Small intestine (tissue), 7 donors: ENCODE measurements at regions not wholly inside any gene's neighbourhood (a gene's known extent, or its start where the extent isn't known, plus 50 kb on each side); places are given as distances from the start of the nearest gene placed in this dataset.
"Not testable (repeated sequence)": the region's sequence is repeated elsewhere in the genome, so short reads cannot be mapped to it uniquely, and the experiment has no call there.

Source experiments
- DNase-seq, 2 donors: peaks; one replicate each; pipeline versions ENCODE4 v3.0.0 to v3.0.0-alpha.2; 2013
- FAIRE-seq: peaks from 2 replicates; lab custom pipeline; 2012; peaks lifted over from hg19 to GRCh38; lab: Jason Lieb, UNC
- H3K27ac ChIP-seq, 3 donors: one replicate each; pipeline ENCODE4 v1.5.1; 2013; ENCODE audit warnings: low read length in 2 of 3, mild to moderate bottlenecking in 2 of 3, control low read depth in 1 of 3, inconsistent platforms in 1 of 3, low read depth in 1 of 3, moderate library complexity in 1 of 3
- H3K27me3 ChIP-seq, 3 donors: one replicate each; pipeline ENCODE4 v1.6.1; 2013; ENCODE audit warnings: low read length in 3 of 3, inconsistent platforms in 1 of 3; ENCODE audit not compliant: control insufficient read depth in 3 of 3, insufficient read depth in 3 of 3
- H3K36me3 ChIP-seq, 3 donors: one replicate each; pipeline ENCODE4 v1.6.1; 2013; ENCODE audit warnings: low read length in 3 of 3, inconsistent platforms in 1 of 3, low read depth in 1 of 3, mild to moderate bottlenecking in 1 of 3, moderate library complexity in 1 of 3; ENCODE audit not compliant: control insufficient read depth in 3 of 3, insufficient read depth in 2 of 3
- H3K4me1 ChIP-seq, 3 donors: one replicate each; pipeline ENCODE4 v1.6.1; 2013; ENCODE audit warnings: low read length in 2 of 3, inconsistent platforms in 1 of 3, low read depth in 1 of 3, mild to moderate bottlenecking in 1 of 3, moderate library complexity in 1 of 3; ENCODE audit not compliant: control insufficient read depth in 3 of 3, insufficient read depth in 2 of 3
- H3K4me3 ChIP-seq, 3 donors: one replicate each; pipeline ENCODE4 v1.5.1; 2013; ENCODE audit warnings: low read length in 3 of 3, control low read depth in 1 of 3, inconsistent platforms in 1 of 3, low read depth in 1 of 3, mild to moderate bottlenecking in 1 of 3, moderate library complexity in 1 of 3
- H3K9me3 ChIP-seq, 2 donors: one replicate each; pipeline ENCODE4 v1.6.1; 2013; ENCODE audit warnings: low read depth in 1 of 2, low read length in 1 of 2; ENCODE audit not compliant: control insufficient read depth in 2 of 2, insufficient read depth in 1 of 2
- WGBS, 3 donors: extraction: QIAGEN DNeasy Blood & Tissue Kit; methylation state at CpG; one replicate each; pipeline ENCODE4 v1.1.7; 2013; 5-methylcytosine and 5-hydroxymethylcytosine counted together
- donor health status: healthy with polysubstance abuse.
- donor health status: control.
- donor health status: control.
- donor health status: Bipolar disorder and iron deficiency.
- donor health status: healthy.

DNA sequence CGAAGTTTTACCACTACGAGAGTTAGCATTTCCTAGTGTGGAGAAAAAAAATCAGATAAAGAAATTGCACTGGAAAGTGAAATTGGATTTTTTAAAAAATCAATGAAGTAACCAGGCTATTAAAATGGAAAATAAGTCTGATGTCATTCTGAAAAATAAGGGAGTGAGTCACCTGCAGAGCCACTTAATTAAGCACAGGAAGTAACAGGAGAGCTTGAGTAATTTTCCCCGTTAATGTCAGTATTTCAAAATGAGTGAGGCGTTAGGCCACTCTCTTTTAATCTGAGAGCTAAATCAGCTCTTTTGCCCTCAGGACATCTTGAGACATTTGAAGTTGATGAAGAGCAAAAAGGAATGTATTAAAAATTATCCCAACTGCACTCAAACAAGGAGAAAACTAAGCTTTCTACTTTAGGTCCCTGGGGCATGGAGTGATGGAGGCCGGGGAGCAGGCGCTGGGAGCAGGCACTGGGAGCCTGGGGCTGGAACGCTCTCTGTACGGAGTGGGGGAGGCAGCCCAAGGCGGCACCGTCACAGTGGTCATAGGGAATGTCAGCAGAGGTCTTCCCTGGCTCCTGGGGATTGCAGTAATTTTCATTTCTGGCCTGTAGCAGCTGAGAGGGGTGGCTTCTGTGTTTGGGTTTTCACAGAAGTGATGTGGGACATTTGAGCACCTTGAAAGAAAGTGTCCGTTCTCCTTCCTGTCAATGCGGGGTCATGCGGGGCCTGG is 194.6 kb downstream of the BCL2L11 start:
- H3K36me3 ChIP-seq, H3K9me3 ChIP-seq, H3K4me3 ChIP-seq, H3K27me3 ChIP-seq, DNase-seq, H3K4me1 ChIP-seq, FAIRE-seq, H3K27ac ChIP-seq: not testable (repeated sequence)
- WGBS, 3 donors: 85 to 90% (median 89%) methylated on average over 8 to 11 of the region's 13 CpGs

DNA sequence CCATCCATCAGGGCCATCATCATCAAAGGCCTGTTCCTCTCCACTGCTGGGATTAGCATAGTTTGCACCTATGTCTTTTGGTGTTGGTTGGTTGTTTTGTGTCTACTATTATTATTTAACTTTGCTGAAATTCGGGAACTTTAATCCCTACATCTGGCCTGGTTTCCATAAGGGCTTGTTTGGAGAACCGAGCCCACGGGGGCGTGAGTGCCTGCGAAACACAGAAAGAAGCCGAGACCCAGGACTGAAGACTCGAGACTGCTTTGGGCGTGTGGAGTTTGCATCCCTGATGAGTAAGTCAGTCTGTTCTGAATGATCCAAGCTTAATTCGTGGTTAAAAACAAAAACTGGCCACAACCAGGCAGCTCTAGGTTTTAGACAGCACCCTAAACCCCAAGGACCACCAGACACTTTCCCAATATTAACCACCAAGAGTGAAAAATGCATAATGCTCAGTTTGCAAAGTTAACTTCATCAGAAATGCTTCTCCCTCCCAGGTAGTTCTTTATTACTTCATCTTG is 195.6 kb downstream of the BCL2L11 start:
- not testable (repeated sequence) for H3K9me3 ChIP-seq, FAIRE-seq, H3K36me3 ChIP-seq, H3K27ac ChIP-seq, H3K27me3 ChIP-seq, DNase-seq, H3K4me3 ChIP-seq, H3K4me1 ChIP-seq
- 85 to 90% (median 86%) methylated on average over 7 to 8 of the region's 9 CpGs for WGBS, 3 donors

DNA sequence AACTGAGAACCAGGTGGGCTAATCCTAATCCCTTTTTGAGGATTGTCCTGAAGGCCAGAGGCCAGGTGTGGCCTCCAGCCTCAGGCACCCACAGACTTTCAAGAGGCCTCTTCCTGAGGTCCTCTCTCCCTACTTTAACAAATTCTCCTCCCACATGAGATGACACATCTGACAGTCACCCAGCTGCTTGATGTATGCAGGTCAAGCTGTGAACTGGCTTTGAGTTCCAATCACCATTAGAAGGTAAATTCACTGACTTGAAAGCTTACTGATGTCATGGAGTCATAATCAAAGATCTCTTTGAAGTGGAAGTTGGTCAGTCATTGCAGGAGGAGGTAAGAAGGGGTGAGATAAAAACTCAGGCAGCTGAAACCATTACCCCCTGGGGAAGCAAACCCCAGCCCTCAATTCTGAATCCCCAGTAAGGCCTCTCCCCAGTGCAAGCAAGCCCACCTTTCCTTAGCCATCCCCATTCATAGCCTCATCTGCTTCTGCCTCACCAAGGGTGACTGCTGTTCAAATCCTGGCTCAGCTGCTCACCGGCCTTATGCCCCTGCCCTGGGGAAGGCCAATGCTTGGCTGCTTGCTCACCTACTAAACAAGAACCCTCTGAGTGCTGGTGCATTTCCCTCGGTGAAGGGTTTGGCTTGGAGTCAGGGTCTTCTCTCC is 196.3 kb downstream of the BCL2L11 start:
- FAIRE-seq, H3K4me1 ChIP-seq, DNase-seq, H3K27me3 ChIP-seq, H3K4me3 ChIP-seq, H3K9me3 ChIP-seq, H3K36me3 ChIP-seq, H3K27ac ChIP-seq: not testable (repeated sequence)
- WGBS, 3 donors: 78 to 94% (median 79%) methylated on average over 1 to 2 of the region's 2 CpGs

DNA sequence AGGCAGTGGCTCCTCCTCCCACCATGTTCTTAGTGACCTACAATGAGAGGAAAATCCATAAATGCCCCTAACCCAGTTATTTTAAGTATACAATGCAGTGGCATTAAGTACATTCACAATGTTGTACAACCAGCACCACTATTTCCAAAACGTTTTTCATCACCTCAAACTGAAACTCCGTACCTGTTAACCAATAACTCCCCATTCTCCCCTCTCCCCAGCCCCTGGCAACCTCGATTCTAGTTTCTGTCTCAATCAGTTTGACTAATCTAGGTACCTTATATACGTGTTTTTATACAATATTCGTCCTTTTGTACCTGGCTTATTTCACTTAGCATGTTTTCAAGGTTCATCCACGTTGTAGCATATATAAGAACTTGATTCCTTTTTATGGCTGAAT is 198.8 kb downstream of the BCL2L11 start:
- not testable (repeated sequence) for H3K27ac ChIP-seq, H3K9me3 ChIP-seq, H3K36me3 ChIP-seq, H3K4me3 ChIP-seq, H3K27me3 ChIP-seq, DNase-seq, FAIRE-seq, H3K4me1 ChIP-seq
- WGBS, 3 donors: 59 to 81% (median 66%) methylated on average over 2 to 3 of the region's 6 CpGs

DNA sequence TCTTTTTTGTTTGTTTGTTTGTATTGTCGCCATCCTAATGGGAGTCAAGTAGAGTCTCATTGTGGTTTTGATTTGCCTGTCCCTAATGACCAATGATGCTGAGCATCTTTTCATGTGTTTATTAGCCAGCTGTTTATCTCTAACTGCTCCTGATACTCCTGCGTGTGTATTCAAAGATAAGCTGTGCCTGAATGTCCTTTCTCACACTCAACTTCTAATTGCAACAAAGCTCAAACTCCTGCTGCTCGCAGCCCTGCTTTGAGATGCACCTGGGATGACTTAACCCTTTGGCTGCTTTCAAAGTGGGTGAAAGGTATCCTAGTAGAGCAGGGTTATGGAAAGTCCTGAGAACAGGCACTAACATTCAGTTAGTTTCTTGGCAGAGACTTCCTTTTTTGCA is 199.6 kb downstream of the BCL2L11 start:
- 42 to 76% (median 49%) methylated on average over 3 of the region's 3 CpGs for WGBS, 3 donors
- not testable (repeated sequence) for H3K9me3 ChIP-seq, FAIRE-seq, H3K4me3 ChIP-seq, H3K4me1 ChIP-seq, H3K27me3 ChIP-seq, H3K36me3 ChIP-seq, H3K27ac ChIP-seq, DNase-seq

DNA sequence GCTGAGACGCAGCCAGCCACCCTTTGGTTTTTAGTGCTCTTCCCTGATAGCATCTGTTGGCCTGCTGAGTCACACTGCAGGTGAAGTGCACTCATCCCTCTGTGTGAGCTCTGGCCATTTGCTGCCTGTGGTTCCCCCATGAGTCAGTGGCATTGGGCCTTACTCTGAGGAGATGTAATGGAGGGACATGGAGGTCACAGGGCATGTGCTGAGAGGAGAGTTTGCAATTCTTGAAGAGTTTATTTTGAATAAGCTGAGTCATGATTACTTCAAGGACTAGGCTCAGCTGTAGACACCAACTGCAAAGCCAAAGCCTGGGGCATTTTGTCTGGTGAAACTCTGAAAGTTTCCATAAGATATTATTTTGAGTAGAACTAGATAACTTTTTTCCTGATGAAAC is 200.3 kb downstream of the BCL2L11 start:
- H3K27me3 ChIP-seq, H3K36me3 ChIP-seq, H3K4me3 ChIP-seq, H3K27ac ChIP-seq, FAIRE-seq, DNase-seq, H3K9me3 ChIP-seq, H3K4me1 ChIP-seq: not testable (repeated sequence)
- WGBS, 3 donors: no CpG with 5 or more reads among the region's 1 CpG

DNA sequence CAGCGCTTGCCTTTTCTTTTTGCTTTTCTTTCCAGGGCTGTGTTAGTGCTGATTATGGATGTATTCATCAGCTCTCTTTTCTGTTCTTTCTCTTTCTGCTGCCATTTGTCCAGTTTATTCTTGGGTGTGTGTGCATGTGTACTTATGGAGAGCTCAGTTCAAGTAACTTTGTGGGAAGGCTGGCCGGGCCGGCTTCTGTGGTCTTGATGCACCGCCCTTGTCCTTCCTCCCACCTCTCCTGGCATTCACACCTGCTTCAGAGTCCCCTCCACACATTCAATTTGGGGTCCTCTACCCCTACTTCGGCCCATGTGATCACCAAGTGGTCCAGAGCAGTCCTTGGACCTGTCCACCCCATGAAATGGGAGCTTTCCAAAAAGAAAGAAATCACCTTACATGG is 202.7 kb downstream of the BCL2L11 start:
- DNase-seq, H3K9me3 ChIP-seq, H3K36me3 ChIP-seq, H3K4me3 ChIP-seq, H3K27ac ChIP-seq, H3K27me3 ChIP-seq, H3K4me1 ChIP-seq, FAIRE-seq: not testable (repeated sequence)
- WGBS, 3 donors: 97 to 100% (median 97%) methylated on average over 3 of the region's 5 CpGs

DNA sequence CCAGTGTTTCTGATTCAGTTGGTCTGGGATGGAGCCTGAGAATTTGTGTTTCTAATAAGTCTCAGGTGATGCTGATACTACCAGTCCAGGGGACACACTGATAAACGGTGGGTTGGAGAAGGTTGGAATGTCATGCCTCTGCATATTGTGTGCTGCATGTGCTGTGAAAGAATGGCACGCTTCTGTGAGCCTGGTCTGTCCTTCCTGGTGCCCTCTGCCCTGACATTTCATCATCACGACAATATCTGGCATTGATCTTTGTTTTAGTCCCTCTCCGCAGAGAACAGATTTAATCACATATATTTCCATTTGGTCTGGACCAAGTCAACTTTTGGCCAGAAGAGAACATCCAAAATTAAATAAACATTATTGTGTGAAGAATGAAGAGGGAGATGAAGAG is 207.0 kb downstream of the BCL2L11 start:
- not testable (repeated sequence) for H3K4me1 ChIP-seq, H3K9me3 ChIP-seq, H3K36me3 ChIP-seq, H3K27ac ChIP-seq, DNase-seq, H3K27me3 ChIP-seq, H3K4me3 ChIP-seq, FAIRE-seq
- WGBS, 3 donors: no CpG with 5 or more reads among the region's 4 CpGs
